A673 (cell line): ENCODE measurements at regions not wholly inside any gene's neighbourhood (a gene's known extent, or its start where the extent isn't known, plus 50 kb on each side); places are given as distances from the start of the nearest gene placed in this dataset.

ENCODE experiments used
- EZH2 ChIP-seq: fragments of 200-600 bp; sonication (generic); IDR thresholded peaks from 2 replicates; pipeline ENCODE4 v1.6.1; 2017; ENCODE audit warnings: borderline replicate concordance, low read depth, mild to moderate bottlenecking, mixed read lengths, antibody characterized with exemption, low read length; ENCODE audit not compliant: poor library complexity, severe bottlenecking
- TF ChIP-seq, protein P1 (sequence below): fragments of 300-800, 200-600 bp; sonication (generic); conservative IDR thresholded peaks from 2 replicates; pipeline ENCODE4 v1.5.1; 2017; ENCODE audit warnings: low read depth, mild to moderate bottlenecking, antibody characterized with exemption, low read length, moderate library complexity, mixed read lengths

DNA sequence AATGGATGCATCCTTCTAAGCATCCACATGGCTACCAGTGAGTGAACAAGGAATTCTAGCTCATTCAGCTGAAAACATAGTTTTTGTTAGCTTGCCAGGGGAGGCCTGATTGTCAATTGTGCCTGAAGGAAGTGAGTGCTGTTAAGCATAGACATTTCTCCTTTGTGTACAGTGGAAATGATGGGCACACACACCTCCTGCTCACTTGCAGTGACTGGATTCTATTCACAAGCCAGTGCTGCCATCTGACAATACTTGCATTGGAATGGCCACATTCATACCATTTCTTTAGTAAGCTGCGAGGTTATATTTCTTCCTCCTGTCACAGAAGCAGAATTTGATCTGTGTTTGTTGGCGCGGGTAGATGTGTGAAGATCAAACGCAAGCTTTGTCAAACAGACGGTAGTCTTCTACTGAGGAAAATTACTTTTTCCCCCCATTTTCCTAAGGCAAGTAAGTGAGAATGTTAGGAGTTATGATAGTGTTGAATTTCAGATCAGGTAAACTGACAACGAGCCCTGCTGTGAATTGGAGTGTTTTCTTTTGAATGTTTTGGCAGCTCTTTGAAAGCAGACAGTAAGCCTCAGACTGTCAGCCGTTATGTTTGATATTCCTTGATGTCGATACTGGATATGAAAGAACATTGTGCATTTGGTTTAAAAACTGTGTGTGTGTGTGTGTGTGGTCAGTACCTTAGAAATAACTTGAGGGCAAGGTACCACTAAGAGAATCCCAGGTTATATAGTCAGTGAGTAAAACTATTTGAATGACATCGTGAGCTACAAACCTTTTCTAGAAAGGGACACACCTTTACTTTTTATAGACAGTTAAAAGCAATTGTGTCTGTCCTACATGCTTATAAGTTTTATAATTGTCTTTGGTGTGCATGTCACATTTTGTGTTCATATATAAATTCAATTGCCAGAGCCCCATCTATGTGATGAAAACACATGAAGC is 84.2 kb upstream of the BMP2 start:
- TF ChIP-seq, protein P1, sequence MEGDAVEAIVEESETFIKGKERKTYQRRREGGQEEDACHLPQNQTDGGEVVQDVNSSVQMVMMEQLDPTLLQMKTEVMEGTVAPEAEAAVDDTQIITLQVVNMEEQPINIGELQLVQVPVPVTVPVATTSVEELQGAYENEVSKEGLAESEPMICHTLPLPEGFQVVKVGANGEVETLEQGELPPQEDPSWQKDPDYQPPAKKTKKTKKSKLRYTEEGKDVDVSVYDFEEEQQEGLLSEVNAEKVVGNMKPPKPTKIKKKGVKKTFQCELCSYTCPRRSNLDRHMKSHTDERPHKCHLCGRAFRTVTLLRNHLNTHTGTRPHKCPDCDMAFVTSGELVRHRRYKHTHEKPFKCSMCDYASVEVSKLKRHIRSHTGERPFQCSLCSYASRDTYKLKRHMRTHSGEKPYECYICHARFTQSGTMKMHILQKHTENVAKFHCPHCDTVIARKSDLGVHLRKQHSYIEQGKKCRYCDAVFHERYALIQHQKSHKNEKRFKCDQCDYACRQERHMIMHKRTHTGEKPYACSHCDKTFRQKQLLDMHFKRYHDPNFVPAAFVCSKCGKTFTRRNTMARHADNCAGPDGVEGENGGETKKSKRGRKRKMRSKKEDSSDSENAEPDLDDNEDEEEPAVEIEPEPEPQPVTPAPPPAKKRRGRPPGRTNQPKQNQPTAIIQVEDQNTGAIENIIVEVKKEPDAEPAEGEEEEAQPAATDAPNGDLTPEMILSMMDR: no peak
- TF ChIP-seq EZH2: no peak
